Inflammatory macrophage treated with lipopolysaccharide for 1 hour (primary cell): ENCODE measurements at regions not wholly inside any gene's neighbourhood (a gene's known extent, or its start where the extent isn't known, plus 50 kb on each side); places are given as distances from the start of the nearest gene placed in this dataset.
A peak's percentile ranks its signal among the peaks of the same experiment; 100 is the strongest.
"Not testable (repeated sequence)": the region's sequence is repeated elsewhere in the genome, so short reads cannot be mapped to it uniquely, and the experiment has no call there.

Source experiments
- DNase-seq, 2 donors: peaks; one replicate each; pipeline ENCODE4 v3.0.0-alpha.2; 2020 to 2022

- no peak for DNase-seq
Observed at GRCh38 chr14:53448682-53449081, 295.6 kb upstream of the DDHD1 start.

GRCh38 chr14:53444677-53445312, 291.7 kb upstream of the DDHD1 start:
- no peak for DNase-seq

- DNase-seq, result no peak
Observed at GRCh38 chr14:53441789-53442188, 288.7 kb upstream of the DDHD1 start.

- no peak for DNase-seq
Observed at GRCh38 chr14:53437858-53438257, 284.7 kb upstream of the DDHD1 start.

GRCh38 chr14:53432378-53432802, 279.3 kb upstream of the DDHD1 start:
- no peak for DNase-seq

- DNase-seq, result no peak
Observed at GRCh38 chr14:53430870-53431269, 277.7 kb upstream of the DDHD1 start.

- DNase-seq, result no peak
Observed at GRCh38 chr14:53412819-53413675, 259.9 kb upstream of the DDHD1 start.

GRCh38 chr14:53411125-53411524, 258.0 kb upstream of the DDHD1 start:
- no peak for DNase-seq

GRCh38 chr14:53409969-53410368, 256.8 kb upstream of the DDHD1 start:
- DNase-seq, result no peak

GRCh38 chr14:53409289-53409688, 256.2 kb upstream of the DDHD1 start:
- DNase-seq, result no peak

- no peak for DNase-seq
Observed at GRCh38 chr14:53408175-53408879, 255.2 kb upstream of the DDHD1 start.

GRCh38 chr14:53406519-53406918, 253.4 kb upstream of the DDHD1 start:
- DNase-seq, result no peak

- DNase-seq, result no peak
Observed at GRCh38 chr14:53401646-53402045, 248.5 kb upstream of the DDHD1 start.

- DNase-seq, result no peak
Observed at GRCh38 chr14:53399057-53399456, 245.9 kb upstream of the DDHD1 start.

- DNase-seq, result no peak
Observed at GRCh38 chr14:53398616-53399015, 245.5 kb upstream of the DDHD1 start.

- DNase-seq, result not testable (repeated sequence)
Observed at GRCh38 chr14:53395267-53395666, 242.1 kb upstream of the DDHD1 start.

GRCh38 chr14:53391631-53392285, 238.6 kb upstream of the DDHD1 start:
- no peak for DNase-seq

- no peak for DNase-seq
Observed at GRCh38 chr14:53391156-53391555, 238.0 kb upstream of the DDHD1 start.

GRCh38 chr14:53390008-53390407, 236.9 kb upstream of the DDHD1 start:
- no peak for DNase-seq

- DNase-seq, result no peak
Observed at GRCh38 chr14:53389202-53389601, 236.1 kb upstream of the DDHD1 start.

GRCh38 chr14:53386362-53386761, 233.2 kb upstream of the DDHD1 start:
- no peak for DNase-seq

GRCh38 chr14:53384536-53384935, 231.4 kb upstream of the DDHD1 start:
- DNase-seq, result peak in 1 of 2 donors; percentile 4

- no peak for DNase-seq
Observed at GRCh38 chr14:53384073-53384472, 230.9 kb upstream of the DDHD1 start.
